ENCODE measurements at regions not wholly inside any gene's neighbourhood (a gene's known extent, or its start where the extent isn't known, plus 50 kb on each side); places are given as distances from the start of the nearest gene placed in this dataset.

DNA sequence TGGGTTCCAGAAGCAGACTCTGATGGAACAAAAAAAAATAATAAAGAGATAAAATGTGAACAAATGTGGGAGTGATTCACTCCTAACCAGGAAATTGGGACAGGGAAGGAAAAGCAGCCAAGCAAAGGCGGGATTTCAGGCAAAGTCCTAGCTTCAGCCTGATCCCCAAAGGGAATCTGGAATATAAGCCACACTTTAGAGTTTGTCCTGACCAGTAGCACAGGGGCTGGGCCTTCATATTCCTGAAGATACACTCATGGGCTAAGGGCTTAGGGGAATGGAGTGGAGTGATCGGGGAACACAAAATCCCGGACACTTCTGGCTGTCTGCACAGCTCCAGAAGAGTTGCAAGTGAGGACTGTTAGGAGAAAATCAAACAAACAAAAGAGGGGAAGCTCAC, 135.0 kb upstream of the COL8A1 start:
- POLR2A ChIA-PET: no interaction called here
- no peak for DNase-seq (ENCODE audit: low read depth, low spot score)
- TF ChIP-seq, protein P1, sequence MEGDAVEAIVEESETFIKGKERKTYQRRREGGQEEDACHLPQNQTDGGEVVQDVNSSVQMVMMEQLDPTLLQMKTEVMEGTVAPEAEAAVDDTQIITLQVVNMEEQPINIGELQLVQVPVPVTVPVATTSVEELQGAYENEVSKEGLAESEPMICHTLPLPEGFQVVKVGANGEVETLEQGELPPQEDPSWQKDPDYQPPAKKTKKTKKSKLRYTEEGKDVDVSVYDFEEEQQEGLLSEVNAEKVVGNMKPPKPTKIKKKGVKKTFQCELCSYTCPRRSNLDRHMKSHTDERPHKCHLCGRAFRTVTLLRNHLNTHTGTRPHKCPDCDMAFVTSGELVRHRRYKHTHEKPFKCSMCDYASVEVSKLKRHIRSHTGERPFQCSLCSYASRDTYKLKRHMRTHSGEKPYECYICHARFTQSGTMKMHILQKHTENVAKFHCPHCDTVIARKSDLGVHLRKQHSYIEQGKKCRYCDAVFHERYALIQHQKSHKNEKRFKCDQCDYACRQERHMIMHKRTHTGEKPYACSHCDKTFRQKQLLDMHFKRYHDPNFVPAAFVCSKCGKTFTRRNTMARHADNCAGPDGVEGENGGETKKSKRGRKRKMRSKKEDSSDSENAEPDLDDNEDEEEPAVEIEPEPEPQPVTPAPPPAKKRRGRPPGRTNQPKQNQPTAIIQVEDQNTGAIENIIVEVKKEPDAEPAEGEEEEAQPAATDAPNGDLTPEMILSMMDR (IDR thresholded peaks at IDR 0.05; ENCODE audit: insufficient read depth, low read length, missing control alignments): no peak
- CTCF ChIA-PET: interaction anchor here (0.9 to 10.8 kb wide), 7 partner anchors 8 to 250 kb away, joined by 3 to 130 read pairs (median 3); no protein-coding TSS in a partner anchor
- no peak overlapping the region for H3K4me3 ChIP-seq (ENCODE audit: low read depth, low read length)

DNA sequence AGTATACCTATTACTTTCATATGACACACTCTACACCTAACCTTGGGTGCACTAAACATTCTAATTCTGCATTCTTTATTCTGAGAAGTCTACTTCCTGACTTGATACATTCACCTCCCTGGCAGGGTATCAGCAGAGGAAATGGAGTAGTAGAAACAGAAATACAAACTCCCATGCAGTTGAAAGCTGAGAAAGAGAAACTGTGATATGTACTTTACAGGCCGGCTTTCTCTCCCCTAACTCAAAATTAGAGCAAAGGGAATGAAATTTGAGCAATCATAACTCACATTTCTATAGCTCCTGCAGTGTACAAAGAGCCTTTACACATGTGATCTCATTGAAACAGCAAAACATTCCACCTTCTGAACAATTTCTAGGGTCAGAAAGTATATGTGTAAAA, 135.5 kb upstream of the COL8A1 start:
- no peak for DNase-seq (ENCODE audit: low read depth, low spot score)
- CTCF ChIA-PET: interaction anchor here (1.1 to 10.8 kb wide), 6 partner anchors 9 to 134 kb away, joined by 3 to 130 read pairs (median 4); no protein-coding TSS in a partner anchor
- POLR2A ChIA-PET: no interaction called here
- TF ChIP-seq, protein P1 (IDR thresholded peaks at IDR 0.05; ENCODE audit: insufficient read depth, low read length, missing control alignments): no peak
- no peak overlapping the region for H3K4me3 ChIP-seq (ENCODE audit: low read depth, low read length)

DNA sequence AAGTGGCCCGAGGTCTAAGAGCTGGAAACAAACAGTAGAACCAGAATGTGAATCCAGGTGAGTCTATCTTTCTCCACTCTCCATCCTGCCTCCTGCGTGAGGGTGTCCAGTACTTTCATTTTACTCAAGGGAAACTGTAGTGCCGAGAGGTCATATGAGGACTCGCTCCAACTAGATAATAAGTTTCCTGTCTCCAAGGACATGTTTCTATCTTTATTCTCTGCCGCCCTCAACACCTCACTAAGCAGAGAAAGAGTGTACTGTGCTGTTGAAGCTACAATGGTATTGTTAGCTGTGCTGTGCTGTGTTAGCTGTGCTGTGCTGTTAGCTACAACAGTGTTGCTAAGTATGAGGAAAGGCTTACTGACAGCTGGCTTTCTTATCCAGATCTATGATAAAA, 137.9 kb upstream of the COL8A1 start:
- POLR2A ChIA-PET: no interaction called here
- CTCF ChIA-PET: interaction anchor here (0.8 to 10.8 kb wide), 11 partner anchors 8 to 382 kb away, joined by 3 to 130 read pairs (median 4); no protein-coding TSS in a partner anchor
- no peak for DNase-seq (ENCODE audit: low read depth, low spot score)
- TF ChIP-seq, protein P1 (IDR thresholded peaks at IDR 0.05; ENCODE audit: insufficient read depth, low read length, missing control alignments): no peak
- no peak overlapping the region for H3K4me3 ChIP-seq (ENCODE audit: low read depth, low read length)

DNA sequence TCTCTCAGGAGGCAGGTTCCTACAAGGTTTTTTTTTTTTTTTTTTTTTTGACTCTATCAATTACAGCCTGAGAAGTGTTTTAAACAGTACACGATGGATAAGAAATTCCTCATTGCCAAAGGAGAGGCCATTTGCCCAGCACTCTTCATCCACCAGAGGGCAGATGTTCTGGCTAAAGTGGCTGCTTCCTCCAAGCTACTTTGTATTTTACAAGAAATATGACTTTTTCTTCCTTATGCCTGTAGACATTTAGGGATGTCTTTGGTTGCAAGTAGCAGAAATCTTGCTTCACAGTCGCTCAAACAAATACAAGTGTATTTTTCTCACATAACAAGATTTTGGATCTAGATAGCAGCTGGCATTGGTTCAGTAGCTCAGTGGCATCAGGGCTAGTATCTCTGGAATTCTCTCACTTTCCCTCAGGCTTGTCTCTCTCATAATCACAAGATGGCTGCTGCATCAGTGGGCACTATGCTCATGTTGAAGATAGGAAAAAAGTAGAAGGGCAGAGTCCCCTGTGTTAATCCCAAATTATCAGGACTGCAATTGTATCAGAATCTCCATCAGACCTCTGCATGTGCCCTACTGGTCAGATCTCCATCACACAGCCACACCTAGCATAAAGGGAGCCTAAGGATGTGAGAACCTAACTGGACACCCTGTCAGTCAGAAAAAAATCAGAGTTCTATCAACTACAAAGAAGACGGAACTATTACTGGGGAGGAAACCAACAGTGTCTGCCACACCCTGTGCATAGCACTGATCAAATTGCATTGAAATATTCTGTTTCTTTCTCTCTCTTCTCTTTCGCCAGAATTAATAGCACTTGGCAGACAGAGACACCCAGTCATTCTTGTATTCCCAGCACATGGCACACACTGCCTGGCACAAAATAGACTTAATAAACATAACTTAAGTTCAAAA, 138.9 kb upstream of the COL8A1 start:
- TF ChIP-seq, protein P1 (IDR thresholded peaks at IDR 0.05; ENCODE audit: insufficient read depth, low read length, missing control alignments): peak; percentile 74
- no peak overlapping the region for H3K4me3 ChIP-seq (ENCODE audit: low read depth, low read length)
- ChIA-PET POLR2A (interaction anchor here (1.3 kb wide), 1 partner anchor 139 kb away, joined by 3 read pairs; the partner anchor contains the start of gene COL8A1), CTCF (interaction anchor here (0.7 to 10.8 kb wide), 29 partner anchors 8 to 476 kb away, joined by 3 to 130 read pairs (median 4); partner anchors contain the start of gene COL8A1)
- DNase-seq (ENCODE audit: low read depth, low spot score): no peak

DNA sequence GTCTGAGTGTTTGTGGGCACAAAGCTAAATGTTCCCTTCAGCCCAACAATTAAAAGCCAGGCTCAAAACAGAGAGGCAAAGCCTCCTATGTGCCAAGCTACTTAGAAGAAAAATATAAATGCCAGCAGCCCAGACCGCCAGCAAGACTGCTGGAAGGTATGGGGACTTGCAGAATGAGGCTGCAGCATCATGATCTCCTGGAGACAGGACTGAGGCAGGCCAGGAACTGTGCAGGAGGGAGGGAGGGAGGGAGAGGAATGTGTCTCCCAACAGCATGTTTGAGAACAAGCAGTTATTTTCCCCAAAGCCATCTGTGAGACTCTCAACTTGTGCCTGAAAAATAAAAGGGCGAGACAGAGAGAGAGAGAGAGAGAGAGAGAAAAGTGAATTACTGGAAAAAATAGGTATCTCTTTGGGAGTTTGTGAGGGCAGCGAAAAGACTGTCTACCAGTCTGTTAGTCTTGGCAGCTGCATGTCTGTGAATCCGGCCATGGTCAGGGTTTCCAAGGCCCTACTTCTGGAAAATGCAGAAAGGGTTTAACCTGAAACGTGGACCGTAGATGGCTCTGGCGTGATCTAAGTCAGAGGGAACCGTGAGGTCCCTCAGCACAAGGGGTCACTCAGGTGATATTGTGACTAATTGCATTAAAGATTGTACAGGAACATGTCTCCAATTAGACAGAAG, 139.7 kb upstream of the COL8A1 start:
- ChIA-PET CTCF (interaction anchor here (0.7 to 10.8 kb wide), 32 partner anchors 9 to 475 kb away, joined by 3 to 130 read pairs (median 4); partner anchors contain the start of gene COL8A1), POLR2A (interaction anchor here (0.6 to 1.3 kb wide), 2 partner anchors 14 to 140 kb away, joined by 3 read pairs; partner anchors contain the start of gene COL8A1)
- no peak for DNase-seq (ENCODE audit: low read depth, low spot score)
- H3K4me3 ChIP-seq (ENCODE audit: low read depth, low read length): no peak overlapping the region
- TF ChIP-seq, protein P1 (IDR thresholded peaks at IDR 0.05; ENCODE audit: insufficient read depth, low read length, missing control alignments): peak; percentile 26

Data from AG04449 (cell line).